HCT116 (cell line): ENCODE measurements at regions not wholly inside any gene's neighbourhood (a gene's known extent, or its start where the extent isn't known, plus 50 kb on each side); places are given as distances from the start of the nearest gene placed in this dataset.

Experiments
- ATAC-seq: fragments of 200-7000 bp; cut with Tn5 transposase; 2 replicates; pipeline ENCODE4 v1.9.1; 2020; ENCODE audit warnings: mild to moderate bottlenecking, moderate library complexity
- BruUV-seq: library from RNA; stranded (reverse); fragments of 400-500 nt; replicated peaks from 2 replicates; lab custom pipeline; 2021; lab: Mats Ljungman, UMichigan
- CTCF ChIA-PET: fragments of 300-600 bp; sonication (Branson Sonifier 250); formaldehyde crosslinking; loops from one replicate; lab custom pipeline; 2021; ENCODE audit warnings: antibody characterized with exemption; lab: Charles Lee
- POLR2A ChIA-PET: fragments of 300-600, 350-600 bp; sonication (Branson Sonifier 250); formaldehyde crosslinking; loops from one replicate; lab custom pipeline; 2021; ENCODE audit warnings: antibody characterized with exemption; lab: Charles Lee
- RAD21 ChIA-PET, 2 experiments: fragments of 300-600 bp; sonication (Branson Sonifier 250); formaldehyde crosslinking; loops; one replicate each; lab custom pipeline; 2023; ENCODE audit warnings: low total read pairs in 2 of 2; ENCODE audit not compliant: uncharacterized antibody in 2 of 2, unreplicated experiment in 2 of 2, low non-redundant PET in 1 of 2; lab: Charles Lee
- DNase-seq: peaks from one replicate; pipeline ENCODE4 v3.0.0-alpha.2; 2010; ENCODE audit warnings: low read depth, low spot score
- H2AFZ ChIP-seq: fragments of 200-600 bp; shearing (Covaris generic), sonication (generic); 2 replicates; pipeline ENCODE4 v1.6.1; 2017; ENCODE audit warnings: low read depth, mixed run types, mixed read lengths, antibody characterized with exemption, low read length; ENCODE audit not compliant: poor library complexity, severe bottlenecking
- H3K27ac ChIP-seq: 2 replicates; pipeline ENCODE4 v1.5.1; 2012; ENCODE audit warnings: low read depth, low read length
- H3K27me3 ChIP-seq: fragments of 200-600 bp; sonication (generic); 2 replicates; pipeline ENCODE4 v1.6.1; 2016; ENCODE audit warnings: mixed run types, low read length, mixed read lengths; ENCODE audit not compliant: insufficient read depth
- H3K36me3 ChIP-seq, 2 experiments: fragments of 200-500 bp in 1 of 2; fragments of 200-600 bp in 1 of 2; sonication (Bioruptor generic) in 1 of 2; sonication (generic) in 1 of 2; 2 replicates each; pipeline versions ENCODE4 v1.5.1 to v1.6.1; 2014 to 2016; ENCODE audit warnings: low read length in 2 of 2, inconsistent platforms in 1 of 2, mixed read lengths in 1 of 2, mixed run types in 1 of 2; ENCODE audit not compliant: insufficient read depth in 2 of 2, control insufficient read depth in 1 of 2
- H3K4me1 ChIP-seq, 2 experiments: fragments of 200-600 bp in 1 of 2; sonication (generic) in 1 of 2; 2 replicates each; pipeline versions ENCODE4 v1.5.1 to v1.6.1; 2012 to 2017; ENCODE audit warnings: low read length in 2 of 2, inconsistent platforms in 1 of 2, mild to moderate bottlenecking in 1 of 2, mixed read lengths in 1 of 2, mixed run types in 1 of 2, moderate library complexity in 1 of 2; ENCODE audit not compliant: insufficient read depth in 2 of 2, control insufficient read depth in 1 of 2
- H3K4me2 ChIP-seq: fragments of 200-600 bp; sonication (generic); 2 replicates; pipeline ENCODE4 v1.6.1; 2017; ENCODE audit warnings: mixed run types, low read length, mixed read lengths
- H3K4me3 ChIP-seq, 2 experiments: fragments of 200-600 bp in 1 of 2; sonication (generic) in 1 of 2; replicated peaks in 1 of 2; 2 replicates each; pipeline ENCODE4 v1.5.1; 2011 to 2016; ENCODE audit warnings: low read length in 2 of 2, control low read depth in 1 of 2, low read depth in 1 of 2, mild to moderate bottlenecking in 1 of 2, mixed read lengths in 1 of 2, mixed run types in 1 of 2
- H3K79me2 ChIP-seq: fragments of 200-600 bp; sonication (generic); 2 replicates; pipeline ENCODE4 v1.6.1; 2017; ENCODE audit warnings: mild to moderate bottlenecking, mixed run types, low read length, moderate library complexity, mixed read lengths; ENCODE audit not compliant: insufficient read depth
- H3K9ac ChIP-seq: fragments of 200-600 bp; sonication (generic); 2 replicates; pipeline ENCODE4 v1.6.1; 2016; ENCODE audit warnings: low read length, mixed read lengths
- H3K9me2 ChIP-seq: fragments of 200-600 bp; sonication (generic), shearing (Covaris generic); 2 replicates; pipeline ENCODE4 v1.6.1; 2017; ENCODE audit warnings: mixed run types, mild to moderate bottlenecking, moderate library complexity; ENCODE audit not compliant: insufficient read depth
- H3K9me3 ChIP-seq, 2 experiments: fragments of 200-500 bp in 1 of 2; fragments of 200-600 bp in 1 of 2; sonication (Bioruptor generic) in 1 of 2; sonication (generic) in 1 of 2; 2 replicates each; pipeline ENCODE4 v1.6.1; 2014 to 2017; ENCODE audit warnings: low read length in 2 of 2, mixed read lengths in 2 of 2, inconsistent platforms in 1 of 2, low read depth in 1 of 2, mild to moderate bottlenecking in 1 of 2, mixed run types in 1 of 2, moderate library complexity in 1 of 2; ENCODE audit not compliant: control insufficient read depth in 1 of 2, insufficient read depth in 1 of 2
- H4K20me1 ChIP-seq: fragments of 200-600 bp; sonication (generic), shearing (Covaris generic); 2 replicates; pipeline ENCODE4 v1.6.1; 2017; ENCODE audit warnings: mixed run types, mild to moderate bottlenecking, moderate library complexity; ENCODE audit not compliant: insufficient read depth
- CBX3 ChIP-seq: IDR thresholded peaks from 2 replicates; pipeline ENCODE4 v1.6.1; 2012; ENCODE audit warnings: low read depth
- CEBPB ChIP-seq: IDR thresholded peaks from 2 replicates; pipeline ENCODE4 v1.6.1; 2012; ENCODE audit warnings: low read depth
- EGR1 ChIP-seq: IDR thresholded peaks from 2 replicates; pipeline ENCODE4 v1.6.1; 2012; ENCODE audit warnings: low read depth
- ELF1 ChIP-seq: IDR thresholded peaks from 2 replicates; pipeline ENCODE4 v1.6.1; 2012; ENCODE audit warnings: low read depth, borderline replicate concordance
- EZH2phosphoT487 ChIP-seq: fragments of 200-600 bp; IDR thresholded peaks from 2 replicates; pipeline ENCODE4 v1.6.1; 2018; ENCODE audit warnings: antibody characterized with exemption, borderline replicate concordance
- JUND ChIP-seq: IDR thresholded peaks from 2 replicates; pipeline ENCODE4 v1.6.1; 2012
- POLR2AphosphoS5 ChIP-seq: IDR thresholded peaks from 2 replicates; pipeline ENCODE4 v1.6.1; 2011; ENCODE audit warnings: mild to moderate bottlenecking, low read depth, low read length, moderate library complexity
- SIN3A ChIP-seq: IDR thresholded peaks from 2 replicates; pipeline ENCODE4 v1.6.1; 2012; ENCODE audit warnings: low read depth
- SP1 ChIP-seq: IDR thresholded peaks from 2 replicates; pipeline ENCODE4 v1.6.1; 2012; ENCODE audit warnings: low read depth
- SRF ChIP-seq: IDR thresholded peaks from 2 replicates; pipeline ENCODE4 v1.6.1; 2012; ENCODE audit warnings: low read depth
- YY1 ChIP-seq: IDR thresholded peaks from 2 replicates; pipeline ENCODE4 v1.6.1; 2011; ENCODE audit warnings: low read length, low read depth, moderate library complexity, mild to moderate bottlenecking; ENCODE audit not compliant: insufficient replicate concordance; ENCODE audit errors: extremely low read depth
- ZNF274 ChIP-seq: fragments of 200-500 bp; sonication (Bioruptor generic); IDR thresholded peaks from 2 replicates; pipeline ENCODE4 v1.6.1; 2014; ENCODE audit warnings: mild to moderate bottlenecking, low read depth, low read length, inconsistent platforms
- intact Hi-C: fragments of 100-400 bp; cut with micrococcal nuclease; formaldehyde crosslinking; loops from 2 replicates; pipeline ENCODE4 v1.10.0; 2022
- TF ChIP-seq, protein P1 (sequence below): IDR thresholded peaks from 2 replicates; pipeline ENCODE4 v1.6.1; 2012

- Histone ChIP-seq H3K27ac (no peak overlapping the region), H3K36me3 (no peaks in the 10 kb centered on the region)
- no peak for TF ChIP-seq ELF1
- TF ChIP-seq, all 23 proteins: peak for 0
- no peaks in the 10 kb centered on the region for H3K9me2 ChIP-seq
- no peaks in the 10 kb centered on the region for H3K79me2 ChIP-seq
- no peak overlapping the region for H3K9ac ChIP-seq
- DNase-seq (no peak), ATAC-seq (no peak)
- no peak overlapping the region for H3K4me2 ChIP-seq
- POLR2A ChIA-PET: no interaction called here
- H3K4me3 ChIP-seq: no peak overlapping the region
- RAD21 ChIA-PET: no interaction called here
- BruUV-seq: no TSS peak
- H3K4me1 ChIP-seq: no peaks in the 10 kb centered on the region
- no peaks in the 10 kb centered on the region for H4K20me1 ChIP-seq
- H3K9me3 ChIP-seq: peaks cover 6 to 7% of the 10 kb centered on the region in 2 experiments; a peak in 3 of 4 replicates
- no peak overlapping the region for H2AFZ ChIP-seq
- intact Hi-C loops: no loop called here
- H3K27me3 ChIP-seq: no peaks in the 10 kb centered on the region
- CTCF ChIA-PET: no interaction called here
Observed at GRCh38 chr13:55992145-55992544, 1148.6 kb upstream of the PRR20A start.

DNA sequence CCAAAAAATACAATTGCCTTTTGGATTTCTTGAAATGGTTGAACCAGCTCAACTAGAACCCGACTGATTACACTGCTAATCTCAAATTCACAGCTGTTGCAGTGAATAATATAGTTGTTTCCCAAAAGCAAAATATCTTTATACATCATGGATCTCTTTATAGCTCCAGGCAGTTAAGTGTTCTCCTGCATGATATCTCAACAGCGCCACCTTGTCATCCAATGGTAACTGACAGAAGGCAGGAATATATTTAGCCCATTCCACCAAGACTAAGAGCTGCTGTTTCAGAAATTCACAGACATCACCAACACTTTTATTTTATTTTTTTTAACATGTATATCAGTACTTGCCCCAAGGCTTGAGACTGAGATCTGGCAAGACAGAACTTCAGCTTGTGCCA, 1141.0 kb upstream of the PRR20A start:
- POLR2A ChIA-PET: no interaction called here
- Histone ChIP-seq H3K4me3 (no peak overlapping the region), H3K36me3 (no peaks in the 10 kb centered on the region), H3K27me3 (no peaks in the 10 kb centered on the region), H3K4me1 (no peaks in the 10 kb centered on the region), H3K9me3 (peaks cover 6 to 10% of the 10 kb centered on the region in 2 experiments; a peak in 2 of 4 replicates), H4K20me1 (no peaks in the 10 kb centered on the region), H2AFZ (no peak overlapping the region), H3K4me2 (no peak overlapping the region), H3K27ac (no peak overlapping the region)
- intact Hi-C loops: no loop called here
- RAD21 ChIA-PET: no interaction called here
- no TSS peak for BruUV-seq
- ATAC-seq (no peak), DNase-seq (no peak)
- CTCF ChIA-PET: no interaction called here
- no peak for TF ChIP-seq CEBPB
- no peak for TF ChIP-seq EGR1
- no peak for TF ChIP-seq SRF
- TF ChIP-seq POLR2AphosphoS5: no peak
- TF ChIP-seq, protein P1, sequence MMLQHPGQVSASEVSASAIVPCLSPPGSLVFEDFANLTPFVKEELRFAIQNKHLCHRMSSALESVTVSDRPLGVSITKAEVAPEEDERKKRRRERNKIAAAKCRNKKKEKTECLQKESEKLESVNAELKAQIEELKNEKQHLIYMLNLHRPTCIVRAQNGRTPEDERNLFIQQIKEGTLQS: no peak
- TF ChIP-seq CBX3: no peak
- TF ChIP-seq JUND: no peak
- TF ChIP-seq ELF1: no peak
- no peak for TF ChIP-seq YY1
- no peak for TF ChIP-seq SP1
- TF ChIP-seq SIN3A: no peak
- TF ChIP-seq ZNF274: no peak
- no peak for TF ChIP-seq EZH2phosphoT487
- TF ChIP-seq, all 23 proteins: peak for 0
- no peak overlapping the region for H3K9ac ChIP-seq
- no peaks in the 10 kb centered on the region for H3K79me2 ChIP-seq
- no peaks in the 10 kb centered on the region for H3K9me2 ChIP-seq
